T-helper 17 cell (primary cell): ENCODE measurements at regions not wholly inside any gene's neighbourhood (a gene's known extent, or its start where the extent isn't known, plus 50 kb on each side); places are given as distances from the start of the nearest gene placed in this dataset.

Experiments
- ATAC-seq: fragments of 150-1000 bp; cut with Tn5 transposase; 2 replicates; pipeline ENCODE4 v1.10.0; 2021; ENCODE audit warnings: mild to moderate bottlenecking, moderate library complexity
- DNase-seq, 3 donors: peaks; one replicate each; pipeline versions ENCODE4 v3.0.0 to v3.0.0-alpha.2; 2020 to 2021
- H3K9me3 ChIP-seq: one replicate; pipeline ENCODE4 v1.7.0; 2013; ENCODE audit warnings: low read length, mild to moderate bottlenecking; ENCODE audit not compliant: control insufficient read depth, poor library complexity, severe bottlenecking
- H3K27ac Mint-ChIP-seq: one replicate; pipeline ENCODE4 v1.8.0; 2022; ENCODE audit warnings: mild to moderate bottlenecking, moderate library complexity, mixed read lengths
- H3K27me3 Mint-ChIP-seq: one replicate; pipeline ENCODE4 v1.8.0; 2022; ENCODE audit warnings: mixed read lengths
- H3K36me3 Mint-ChIP-seq: one replicate; pipeline ENCODE4 v1.8.0; 2022; ENCODE audit warnings: low read depth, mixed read lengths
- H3K4me1 Mint-ChIP-seq: one replicate; pipeline ENCODE4 v1.8.0; 2022; ENCODE audit warnings: mild to moderate bottlenecking, mixed read lengths
- H3K4me3 Mint-ChIP-seq: one replicate; pipeline ENCODE4 v1.8.0; 2022; ENCODE audit warnings: mild to moderate bottlenecking, moderate library complexity, mixed read lengths

DNA sequence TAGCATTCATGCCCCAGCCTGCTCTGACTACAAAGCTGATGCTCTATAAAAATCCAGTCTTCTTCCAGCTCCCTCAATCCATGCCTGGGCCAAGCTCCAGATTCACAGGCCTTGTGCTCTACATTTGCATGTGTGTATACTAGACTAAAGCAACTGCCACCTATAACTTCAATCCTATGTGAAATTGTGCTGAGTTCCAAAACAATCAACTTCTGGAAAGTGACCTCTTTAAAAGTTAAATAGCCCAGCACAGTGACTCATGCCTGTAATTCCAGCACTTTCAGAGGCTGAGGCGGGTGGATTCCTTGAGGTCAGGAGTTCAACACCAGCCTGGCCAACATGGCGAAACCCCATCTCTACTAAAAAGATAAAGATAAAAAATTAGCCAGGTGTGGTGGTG is 114.3 kb upstream of the ZC3H12C start:
- ATAC-seq (no peak), DNase-seq (no peak)
- no peaks in the 10 kb centered on the region for H3K9me3 ChIP-seq
- Mint-ChIP-seq H3K4me3 (no peak overlapping the region), H3K36me3 (no peaks in the 10 kb centered on the region), H3K27me3 (peaks cover 44% of the 10 kb centered on the region), H3K4me1 (no peaks in the 10 kb centered on the region), H3K27ac (no peak overlapping the region)

DNA sequence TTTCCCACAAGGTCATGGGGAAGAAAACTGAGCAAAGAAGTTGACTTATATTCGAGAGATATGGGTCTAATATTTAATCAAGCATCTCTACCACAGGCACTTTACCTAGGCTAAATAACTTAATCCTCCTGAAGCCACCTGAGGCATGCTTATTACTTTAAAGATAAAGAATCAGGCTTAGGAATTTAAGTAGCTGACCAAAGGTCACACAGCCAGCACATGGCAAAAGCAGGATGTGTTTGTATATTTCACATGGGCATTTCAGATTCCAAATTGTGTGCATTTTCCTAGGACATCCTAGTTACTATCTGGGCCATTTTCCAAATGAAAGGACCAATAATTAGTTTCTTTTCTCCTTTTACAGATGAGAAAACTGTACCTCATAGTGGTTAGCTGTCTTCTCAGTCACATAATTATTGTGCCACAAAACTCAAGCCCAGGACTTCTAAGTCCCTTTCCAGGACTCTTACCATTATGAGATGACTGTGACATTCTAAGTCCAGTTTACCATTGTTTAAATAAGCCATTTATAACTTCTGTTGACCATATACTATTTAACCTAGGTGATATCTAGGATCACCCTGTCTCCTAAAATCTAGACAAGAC is 112.1 kb upstream of the ZC3H12C start:
- H3K27me3 Mint-ChIP-seq = peaks cover 28% of the 10 kb centered on the region
- no peaks in the 10 kb centered on the region for H3K9me3 ChIP-seq
- H3K4me1 Mint-ChIP-seq = no peaks in the 10 kb centered on the region
- no peaks in the 10 kb centered on the region for H3K36me3 Mint-ChIP-seq
- DNase-seq (no peak), ATAC-seq (no peak)
- H3K4me3 Mint-ChIP-seq = no peak overlapping the region
- no peak overlapping the region for H3K27ac Mint-ChIP-seq

DNA sequence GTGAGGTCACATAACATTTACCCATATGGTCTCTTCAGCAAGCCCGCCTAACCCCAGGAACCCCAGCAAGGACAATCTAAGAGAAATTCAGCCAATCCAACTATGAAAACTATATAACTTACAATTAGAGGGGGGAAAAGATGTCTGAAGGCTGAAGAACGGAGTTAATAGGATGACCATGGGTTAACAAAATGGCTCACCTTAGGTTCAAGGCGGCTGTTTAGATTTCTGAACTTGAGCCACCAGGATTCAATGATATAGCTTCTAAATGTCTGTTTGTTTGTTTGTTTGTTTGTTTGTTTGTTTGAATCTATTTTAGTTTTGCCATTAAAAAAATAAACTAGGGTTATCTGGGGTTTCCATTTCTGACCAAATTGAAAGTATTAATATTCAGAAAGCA is 109.8 kb upstream of the ZC3H12C start:
- Mint-ChIP-seq H3K4me1 (no peaks in the 10 kb centered on the region), H3K4me3 (no peak overlapping the region), H3K27me3 (peaks cover 27% of the 10 kb centered on the region), H3K36me3 (no peaks in the 10 kb centered on the region), H3K27ac (no peak overlapping the region)
- no peaks in the 10 kb centered on the region for H3K9me3 ChIP-seq
- ATAC-seq (no peak), DNase-seq (no peak)

DNA sequence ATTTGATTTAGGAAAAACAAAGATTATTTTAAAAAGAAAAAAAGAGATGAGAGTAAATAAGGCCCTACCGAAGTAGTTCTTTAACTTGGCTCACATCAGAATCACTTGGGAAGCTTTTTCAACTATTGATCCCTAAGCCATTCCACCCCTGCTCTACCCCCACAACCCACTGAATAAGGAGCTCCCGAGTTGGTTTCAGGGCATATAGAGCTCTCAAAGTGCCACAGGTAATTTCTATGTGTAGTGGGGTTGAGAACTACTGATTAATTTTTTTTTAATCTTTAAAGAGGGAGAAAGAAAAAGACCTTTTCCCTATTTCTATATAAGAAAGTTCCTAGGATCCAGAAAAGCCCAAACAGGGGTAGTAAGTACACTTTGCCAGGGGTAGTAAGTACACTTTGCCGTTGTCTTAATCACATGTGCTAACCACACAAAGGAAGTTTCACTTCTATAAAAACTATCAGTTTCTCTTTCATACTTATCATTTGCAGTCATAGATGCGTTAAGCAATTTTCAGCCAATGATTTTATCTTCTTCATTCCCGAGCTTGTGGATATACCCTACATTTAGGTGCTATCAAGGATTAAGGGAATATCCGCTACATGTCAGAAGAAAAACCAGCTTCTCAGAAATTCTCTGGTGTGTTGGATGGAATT is 108.4 kb upstream of the ZC3H12C start:
- no peak overlapping the region for H3K4me3 Mint-ChIP-seq
- no peaks in the 10 kb centered on the region for H3K4me1 Mint-ChIP-seq
- H3K9me3 ChIP-seq = no peaks in the 10 kb centered on the region
- H3K27ac Mint-ChIP-seq = no peak overlapping the region
- ATAC-seq = no peak
- H3K27me3 Mint-ChIP-seq = peaks cover 13% of the 10 kb centered on the region
- no peak for DNase-seq
- no peaks in the 10 kb centered on the region for H3K36me3 Mint-ChIP-seq

DNA sequence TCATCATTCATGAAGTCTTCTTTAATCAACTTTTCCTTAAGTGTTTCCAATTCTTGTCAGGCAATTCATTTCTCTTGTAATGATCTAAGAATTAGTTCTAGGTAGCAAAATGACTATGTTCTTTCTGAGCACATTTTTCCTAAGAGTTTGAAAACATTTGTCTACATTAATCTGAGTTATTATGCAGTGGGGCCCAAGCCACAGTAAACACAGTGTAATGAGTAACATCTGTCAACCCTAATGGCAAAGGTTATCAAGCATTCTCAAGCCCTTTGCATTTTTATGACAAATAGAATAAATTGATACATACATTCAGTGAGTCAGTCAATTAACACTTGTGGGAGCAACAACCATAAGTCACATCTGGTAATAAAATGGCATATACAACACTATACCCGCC is 106.7 kb upstream of the ZC3H12C start:
- Mint-ChIP-seq H3K4me1 (no peaks in the 10 kb centered on the region), H3K4me3 (no peak overlapping the region), H3K36me3 (no peaks in the 10 kb centered on the region), H3K27me3 (peaks cover 8% of the 10 kb centered on the region), H3K27ac (no peak overlapping the region)
- DNase-seq (no peak), ATAC-seq (no peak)
- H3K9me3 ChIP-seq = no peaks in the 10 kb centered on the region

DNA sequence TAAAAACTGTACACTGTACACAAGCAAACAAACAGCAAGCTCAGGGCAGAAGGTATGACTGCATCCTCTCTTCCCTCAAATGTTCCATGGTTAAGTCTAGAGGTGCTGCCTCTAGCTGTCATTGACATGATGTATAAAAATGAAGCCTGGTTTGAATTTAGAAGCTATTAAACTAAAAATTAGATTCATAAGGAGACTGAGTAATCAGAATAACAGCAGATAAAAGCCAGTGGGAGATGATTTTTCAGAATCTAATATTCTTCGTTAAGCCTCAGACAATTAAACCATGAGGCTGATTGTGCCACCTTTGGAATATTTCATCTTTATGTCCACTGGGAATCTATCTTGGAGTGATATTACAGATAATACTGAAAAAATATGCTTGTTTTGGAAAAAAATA is 101.4 kb upstream of the ZC3H12C start:
- no peak overlapping the region for H3K27ac Mint-ChIP-seq
- H3K4me1 Mint-ChIP-seq = no peaks in the 10 kb centered on the region
- no peak for DNase-seq
- no peak for ATAC-seq
- no peaks in the 10 kb centered on the region for H3K36me3 Mint-ChIP-seq
- H3K4me3 Mint-ChIP-seq = no peak overlapping the region
- no peaks in the 10 kb centered on the region for H3K27me3 Mint-ChIP-seq
- no peaks in the 10 kb centered on the region for H3K9me3 ChIP-seq

DNA sequence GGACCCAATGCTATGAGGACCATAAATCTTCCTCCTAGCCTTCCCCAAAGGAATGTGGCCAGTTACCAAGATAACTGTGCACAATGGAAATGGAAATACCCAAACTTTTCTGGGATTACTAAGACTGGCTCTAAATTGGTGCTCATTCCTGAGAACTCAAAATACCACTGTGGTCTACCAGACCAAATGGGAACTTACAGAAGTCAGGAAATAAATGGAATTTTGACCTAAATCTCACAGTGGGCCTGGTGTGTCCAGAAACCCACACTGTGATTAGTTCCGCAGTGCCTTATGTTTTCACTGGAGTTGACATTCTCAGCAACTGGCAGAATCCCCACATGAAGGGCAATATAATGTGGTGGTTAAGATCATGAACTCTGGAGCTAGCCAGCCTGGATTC is 99.4 kb upstream of the ZC3H12C start:
- Mint-ChIP-seq H3K36me3 (no peaks in the 10 kb centered on the region), H3K27ac (no peak overlapping the region), H3K4me3 (no peak overlapping the region), H3K4me1 (no peaks in the 10 kb centered on the region), H3K27me3 (no peaks in the 10 kb centered on the region)
- DNase-seq (no peak), ATAC-seq (no peak)
- no peaks in the 10 kb centered on the region for H3K9me3 ChIP-seq

DNA sequence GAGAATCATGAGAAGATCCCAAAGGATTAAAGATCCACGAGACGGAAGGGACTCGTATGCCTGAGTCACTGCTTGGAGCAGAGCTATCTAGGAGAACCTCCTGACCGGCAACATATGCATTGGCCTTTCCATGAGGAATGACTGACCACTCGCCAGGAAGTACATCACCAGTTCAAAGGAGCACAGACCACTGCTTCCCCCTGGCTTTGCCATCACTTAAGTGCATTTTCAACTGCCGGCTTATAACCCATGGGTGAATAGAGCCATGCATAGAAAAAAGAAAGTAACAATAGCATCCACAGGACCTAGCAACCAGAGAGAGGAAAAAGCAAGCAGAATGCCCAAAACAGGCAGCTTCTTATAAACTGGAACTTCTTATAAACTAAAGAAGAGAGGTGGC is 98.3 kb upstream of the ZC3H12C start:
- no peaks in the 10 kb centered on the region for H3K9me3 ChIP-seq
- Mint-ChIP-seq H3K27me3 (no peaks in the 10 kb centered on the region), H3K4me3 (no peak overlapping the region), H3K4me1 (no peaks in the 10 kb centered on the region), H3K36me3 (no peaks in the 10 kb centered on the region), H3K27ac (no peak overlapping the region)
- ATAC-seq = no peak
- DNase-seq = no peak

DNA sequence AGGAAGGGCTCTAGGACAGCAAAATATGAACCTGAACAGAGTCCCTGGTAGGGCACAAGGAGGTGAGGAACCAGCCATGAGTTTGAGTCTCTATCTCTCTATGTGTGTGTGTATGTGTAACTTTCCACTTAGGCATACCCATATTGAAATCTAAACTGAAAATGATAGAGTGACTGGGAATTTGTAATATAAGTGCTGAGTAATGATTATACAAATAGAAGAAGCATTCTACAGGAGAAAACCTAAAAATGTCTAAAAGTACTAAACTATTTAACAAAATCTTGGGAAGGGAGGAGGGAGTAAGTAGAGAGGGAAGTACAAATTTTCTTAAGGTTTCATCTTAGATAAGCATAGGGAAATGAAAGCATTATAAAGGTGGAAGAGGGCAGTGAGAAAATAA is 97.1 kb upstream of the ZC3H12C start:
- no peak overlapping the region for H3K27ac Mint-ChIP-seq
- no peaks in the 10 kb centered on the region for H3K9me3 ChIP-seq
- H3K4me3 Mint-ChIP-seq = no peak overlapping the region
- DNase-seq (no peak), ATAC-seq (no peak)
- H3K27me3 Mint-ChIP-seq = peaks cover 1% of the 10 kb centered on the region
- no peaks in the 10 kb centered on the region for H3K36me3 Mint-ChIP-seq
- H3K4me1 Mint-ChIP-seq = no peaks in the 10 kb centered on the region

DNA sequence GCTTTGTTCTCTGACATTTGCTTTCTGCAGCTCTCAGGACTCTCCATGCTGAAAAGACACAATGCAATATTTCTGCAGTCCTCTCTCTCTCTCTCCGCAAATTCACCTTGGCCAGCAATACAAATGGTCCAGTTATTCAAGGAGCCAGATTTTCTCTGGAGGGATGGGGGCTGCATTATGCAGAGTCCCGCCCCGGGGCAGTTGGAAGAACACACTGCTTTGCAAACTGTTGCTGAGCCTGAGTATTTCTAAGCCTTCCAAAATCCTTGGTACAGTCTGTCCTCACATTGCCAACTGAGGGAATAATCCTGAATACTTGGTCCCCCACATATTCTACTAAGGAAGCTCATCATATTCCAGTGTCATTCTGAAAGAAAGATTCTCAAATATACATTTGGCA is 94.3 kb upstream of the ZC3H12C start:
- no peaks in the 10 kb centered on the region for H3K4me1 Mint-ChIP-seq
- H3K9me3 ChIP-seq = no peaks in the 10 kb centered on the region
- peaks cover 16% of the 10 kb centered on the region for H3K27me3 Mint-ChIP-seq
- H3K27ac Mint-ChIP-seq = no peak overlapping the region
- no peak for ATAC-seq
- no peaks in the 10 kb centered on the region for H3K36me3 Mint-ChIP-seq
- no peak overlapping the region for H3K4me3 Mint-ChIP-seq
- DNase-seq = no peak

DNA sequence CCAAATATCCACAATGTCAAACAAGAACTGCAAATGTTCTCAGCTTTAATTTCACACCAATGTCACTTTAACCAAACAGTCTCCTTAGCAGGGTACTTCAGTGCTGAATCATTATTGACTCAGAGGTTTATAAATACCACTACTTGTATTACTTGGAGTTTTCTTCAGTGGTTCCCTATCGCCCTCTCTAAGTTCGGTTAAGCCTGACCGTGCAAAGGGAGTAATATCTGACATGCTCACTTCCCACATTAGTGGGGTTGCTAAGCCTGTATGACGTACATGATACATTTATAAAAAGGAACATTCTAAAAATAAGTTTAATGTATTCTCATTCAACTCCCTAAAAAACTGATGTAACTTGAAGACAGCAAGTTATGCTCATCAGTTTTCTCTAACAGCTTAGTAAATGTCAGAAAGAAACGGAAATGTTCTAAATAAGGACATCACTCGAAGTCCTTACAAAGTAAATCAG is 93.1 kb upstream of the ZC3H12C start:
- no peak overlapping the region for H3K4me3 Mint-ChIP-seq
- ATAC-seq = peak; percentile 35
- H3K36me3 Mint-ChIP-seq = no peaks in the 10 kb centered on the region

DNA sequence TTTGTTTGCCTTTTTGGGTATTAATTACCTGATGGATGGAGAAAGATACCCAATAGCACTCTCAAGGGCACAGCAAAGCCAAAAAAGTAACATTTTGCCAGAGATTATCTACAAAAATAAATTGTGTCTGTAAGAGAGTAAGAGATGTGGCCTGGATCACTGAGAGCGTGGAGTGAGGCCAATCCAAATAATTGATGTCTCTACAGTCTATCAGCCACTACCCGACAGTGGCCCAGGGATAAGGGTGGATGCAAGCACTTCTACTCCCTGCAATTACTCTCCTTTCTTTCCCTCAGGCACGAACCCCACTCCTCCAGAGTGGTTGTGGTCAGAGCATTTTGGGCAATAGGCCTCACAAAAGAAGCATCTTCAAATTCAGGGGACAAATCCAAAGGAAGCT is 92.3 kb upstream of the ZC3H12C start:
- no peaks in the 10 kb centered on the region for H3K36me3 Mint-ChIP-seq
- no peak overlapping the region for H3K27ac Mint-ChIP-seq
- DNase-seq (no peak), ATAC-seq (no peak)
- no peaks in the 10 kb centered on the region for H3K4me1 Mint-ChIP-seq
- H3K27me3 Mint-ChIP-seq = peaks cover 16% of the 10 kb centered on the region
- H3K9me3 ChIP-seq = no peaks in the 10 kb centered on the region
- no peak overlapping the region for H3K4me3 Mint-ChIP-seq

More for the DNA sequence above, 93.1 kb upstream of the ZC3H12C start:
- no peaks in the 10 kb centered on the region for H3K4me1 Mint-ChIP-seq
- no peak for DNase-seq
- no peak overlapping the region for H3K27ac Mint-ChIP-seq
- no peaks in the 10 kb centered on the region for H3K9me3 ChIP-seq
- H3K27me3 Mint-ChIP-seq = peaks cover 16% of the 10 kb centered on the region

DNA sequence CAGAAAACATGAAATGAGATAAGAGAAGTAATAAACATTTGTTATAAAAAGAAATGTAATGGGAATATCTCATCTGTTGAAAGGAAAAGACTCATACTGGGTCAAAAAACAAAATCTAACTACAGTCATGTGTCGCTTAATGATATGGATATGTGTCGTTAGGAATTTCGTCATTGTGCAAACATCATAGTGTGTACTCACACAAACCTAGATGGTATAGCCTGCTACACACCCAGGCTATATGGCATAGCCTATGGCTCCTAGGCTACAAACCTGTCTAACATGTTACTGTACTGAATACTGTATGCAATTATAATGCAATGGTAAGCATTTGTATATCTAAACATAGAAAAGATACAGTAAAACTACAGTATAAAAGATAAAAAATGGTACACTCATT is 89.8 kb upstream of the ZC3H12C start:
- no peak overlapping the region for H3K4me3 Mint-ChIP-seq
- H3K27ac Mint-ChIP-seq = no peak overlapping the region
- H3K36me3 Mint-ChIP-seq = no peaks in the 10 kb centered on the region

DNA sequence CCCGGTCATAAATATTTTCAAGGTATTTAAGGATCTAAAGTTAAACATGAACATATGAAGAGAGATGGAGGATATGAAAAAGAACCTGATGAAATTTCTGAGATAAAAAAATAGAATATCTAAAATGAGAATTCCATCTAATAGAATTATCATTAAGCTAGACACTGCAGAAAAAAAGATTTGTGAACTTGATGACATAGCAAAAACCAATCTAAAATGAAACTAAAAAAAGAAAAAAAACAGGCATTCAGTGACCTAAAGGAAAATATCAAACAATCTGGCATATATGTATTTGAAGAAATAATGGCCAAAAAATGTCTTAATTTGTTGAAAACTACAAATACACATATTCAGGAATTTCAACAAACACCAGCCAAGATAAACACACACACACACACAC is 81.6 kb upstream of the ZC3H12C start:
- peaks cover 2% of the 10 kb centered on the region for H3K9me3 ChIP-seq
- H3K27ac Mint-ChIP-seq = no peak overlapping the region
- no peaks in the 10 kb centered on the region for H3K4me1 Mint-ChIP-seq
- no peak for ATAC-seq
- H3K36me3 Mint-ChIP-seq = no peaks in the 10 kb centered on the region
- no peak overlapping the region for H3K4me3 Mint-ChIP-seq
- no peaks in the 10 kb centered on the region for H3K27me3 Mint-ChIP-seq
- no peak for DNase-seq

More for the DNA sequence above, 89.8 kb upstream of the ZC3H12C start:
- no peak for ATAC-seq
- no peak for DNase-seq
- H3K9me3 ChIP-seq = no peaks in the 10 kb centered on the region
- Mint-ChIP-seq H3K4me1 (no peaks in the 10 kb centered on the region), H3K27me3 (peaks cover 16% of the 10 kb centered on the region)
